AG04450 (cell line): ENCODE measurements at regions not wholly inside any gene's neighbourhood (a gene's known extent, or its start where the extent isn't known, plus 50 kb on each side); places are given as distances from the start of the nearest gene placed in this dataset.

Source experiments
- CTCF ChIA-PET: fragments of 300-600, 350-600 bp; formaldehyde crosslinking; extraction: SDS; loops from one replicate; lab custom pipeline; 2022; ENCODE audit warnings: antibody characterized with exemption, inconsistent platforms; lab: Charles Lee
- POLR2A ChIA-PET: fragments of 350-600 bp; formaldehyde crosslinking; extraction: SDS; loops from one replicate; lab custom pipeline; 2021; ENCODE audit warnings: antibody characterized with exemption, inconsistent platforms; lab: Yijun Ruan, JAX
- DNase-seq: peaks from one replicate; pipeline ENCODE4 v3.0.0-alpha.2; 2011; ENCODE audit warnings: low read depth, low spot score
- H3K27ac ChIP-seq: one replicate; pipeline ENCODE4 v1.5.1; 2012; ENCODE audit warnings: low read depth, low read length, control low read depth
- H3K27me3 ChIP-seq: one replicate; pipeline ENCODE4 v1.6.0; 2012; ENCODE audit warnings: low read length; ENCODE audit not compliant: control insufficient read depth, insufficient read depth
- H3K4me3 ChIP-seq: 2 replicates; pipeline ENCODE4 v1.5.1; 2011; ENCODE audit warnings: mild to moderate bottlenecking, low read depth, low read length, control low read depth
- H3K9me3 ChIP-seq: 2 replicates; pipeline ENCODE4 v1.5.1; 2012; ENCODE audit warnings: low read length; ENCODE audit not compliant: control insufficient read depth, insufficient read depth
- TF ChIP-seq, protein P1 (sequence below): IDR thresholded peaks from 2 replicates; pipeline ENCODE4 v1.5.1; 2011; ENCODE audit warnings: low read depth, low read length, control low read depth, inconsistent platforms

DNA sequence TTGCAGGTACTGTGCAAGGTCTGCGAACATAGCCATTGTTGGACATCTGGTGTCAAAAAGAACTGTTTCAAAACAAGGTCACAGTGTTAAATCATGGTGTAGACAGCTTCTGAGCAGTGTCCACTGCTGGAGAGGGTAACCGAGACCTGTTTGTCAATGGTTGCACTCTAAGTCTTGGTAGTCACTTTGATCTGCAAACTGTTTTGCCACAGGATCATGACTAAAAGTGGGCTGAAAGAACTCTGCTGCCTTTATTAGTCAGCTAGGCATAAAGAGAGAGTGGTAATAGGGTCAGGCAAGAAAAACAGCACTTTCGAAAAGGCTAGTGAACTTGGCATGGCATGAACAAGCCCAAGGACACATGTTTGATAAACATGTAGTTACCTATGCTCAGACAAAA, 552.3 kb upstream of the CITED2 start:
- Histone ChIP-seq H3K27me3 (no peaks in the 10 kb centered on the region), H3K27ac (no peak overlapping the region), H3K9me3 (no peaks in the 10 kb centered on the region), H3K4me3 (no peak overlapping the region)
- POLR2A ChIA-PET: interaction anchor here (2.9 kb wide), 1 partner anchor 552 kb away, joined by 16 read pairs; the partner anchor contains the start of gene CITED2
- TF ChIP-seq, protein P1, sequence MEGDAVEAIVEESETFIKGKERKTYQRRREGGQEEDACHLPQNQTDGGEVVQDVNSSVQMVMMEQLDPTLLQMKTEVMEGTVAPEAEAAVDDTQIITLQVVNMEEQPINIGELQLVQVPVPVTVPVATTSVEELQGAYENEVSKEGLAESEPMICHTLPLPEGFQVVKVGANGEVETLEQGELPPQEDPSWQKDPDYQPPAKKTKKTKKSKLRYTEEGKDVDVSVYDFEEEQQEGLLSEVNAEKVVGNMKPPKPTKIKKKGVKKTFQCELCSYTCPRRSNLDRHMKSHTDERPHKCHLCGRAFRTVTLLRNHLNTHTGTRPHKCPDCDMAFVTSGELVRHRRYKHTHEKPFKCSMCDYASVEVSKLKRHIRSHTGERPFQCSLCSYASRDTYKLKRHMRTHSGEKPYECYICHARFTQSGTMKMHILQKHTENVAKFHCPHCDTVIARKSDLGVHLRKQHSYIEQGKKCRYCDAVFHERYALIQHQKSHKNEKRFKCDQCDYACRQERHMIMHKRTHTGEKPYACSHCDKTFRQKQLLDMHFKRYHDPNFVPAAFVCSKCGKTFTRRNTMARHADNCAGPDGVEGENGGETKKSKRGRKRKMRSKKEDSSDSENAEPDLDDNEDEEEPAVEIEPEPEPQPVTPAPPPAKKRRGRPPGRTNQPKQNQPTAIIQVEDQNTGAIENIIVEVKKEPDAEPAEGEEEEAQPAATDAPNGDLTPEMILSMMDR: no peak
- CTCF ChIA-PET: no interaction called here
- DNase-seq: no peak

DNA sequence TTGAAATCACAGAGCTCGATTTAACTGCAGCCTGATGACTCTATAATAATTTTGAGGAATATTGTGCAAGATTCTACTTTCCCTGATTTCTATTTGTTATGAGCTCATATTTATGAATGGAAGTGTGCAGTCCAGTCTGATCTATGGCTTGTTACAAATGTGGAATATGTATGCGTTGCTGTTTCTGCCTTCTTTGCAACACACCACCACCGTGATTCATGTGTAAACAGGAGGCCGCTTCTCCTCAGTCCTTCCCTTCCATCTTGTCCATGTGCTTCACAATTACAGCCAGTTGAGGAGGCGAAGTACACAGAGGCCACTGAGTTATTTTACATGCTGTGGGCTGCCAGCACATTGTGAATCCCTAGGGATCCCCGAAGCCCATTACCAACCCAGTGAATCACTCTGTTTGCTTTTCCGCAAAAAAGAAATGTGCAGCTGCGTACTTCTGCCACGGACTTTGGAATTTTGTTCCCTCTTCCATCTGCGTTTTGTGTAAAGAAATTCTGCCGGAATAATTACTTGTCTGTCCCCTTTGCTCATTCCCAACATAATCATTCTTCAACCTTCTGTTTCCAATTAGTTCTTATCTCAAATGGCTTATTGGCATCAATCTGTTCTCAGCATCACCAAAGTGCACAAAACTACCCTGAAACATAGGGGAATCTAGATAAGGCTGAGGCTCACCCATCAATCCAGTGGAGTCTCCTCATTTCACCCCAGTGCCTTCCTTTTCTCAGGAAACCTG, 551.6 kb upstream of the CITED2 start:
- Histone ChIP-seq H3K4me3 (no peak overlapping the region), H3K27ac (peak overlapping the region; percentile 42), H3K9me3 (no peaks in the 10 kb centered on the region), H3K27me3 (no peaks in the 10 kb centered on the region)
- TF ChIP-seq, protein P1: no peak
- CTCF ChIA-PET: no interaction called here
- peak; percentile 32 for DNase-seq
- POLR2A ChIA-PET: interaction anchor here (1.1 to 2.9 kb wide), 2 partner anchors 13 to 552 kb away, joined by 8 to 16 read pairs; partner anchors contain the start of gene CITED2

DNA sequence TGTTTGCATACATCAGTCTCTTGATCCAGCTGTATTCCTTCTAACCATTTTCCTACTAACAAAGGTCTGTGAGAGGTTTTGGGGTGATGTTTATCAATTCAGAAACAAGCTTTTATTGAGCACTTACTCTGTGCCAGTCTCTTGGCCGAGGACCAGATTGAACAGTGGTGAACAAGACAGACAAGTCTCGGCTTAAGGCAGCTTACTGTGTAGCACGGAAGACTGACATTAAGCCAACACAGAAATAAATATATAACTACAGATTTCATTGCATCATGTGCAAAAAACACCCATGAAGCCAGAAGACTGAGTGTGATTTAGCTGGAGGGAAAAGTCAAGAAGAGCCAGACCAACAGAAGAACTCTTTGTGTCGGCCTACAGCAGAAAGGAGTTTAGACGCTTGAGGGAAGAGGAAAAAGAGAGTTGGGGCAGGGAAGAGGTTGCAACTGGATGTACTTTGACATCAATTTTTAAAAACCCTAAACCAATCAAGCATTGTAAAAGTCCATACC, 549.6 kb upstream of the CITED2 start:
- Histone ChIP-seq H3K27me3 (no peaks in the 10 kb centered on the region), H3K4me3 (no peak overlapping the region), H3K27ac (no peak overlapping the region), H3K9me3 (no peaks in the 10 kb centered on the region)
- no peak for DNase-seq
- TF ChIP-seq, protein P1: no peak
- POLR2A ChIA-PET: interaction anchor here (1.3 kb wide), 1 partner anchor 549 kb away, joined by 6 read pairs; the partner anchor contains the start of gene CITED2
- CTCF ChIA-PET: interaction anchor here (1.0 kb wide), 1 partner anchor 19 kb away, joined by 3 read pairs; no protein-coding TSS in a partner anchor

DNA sequence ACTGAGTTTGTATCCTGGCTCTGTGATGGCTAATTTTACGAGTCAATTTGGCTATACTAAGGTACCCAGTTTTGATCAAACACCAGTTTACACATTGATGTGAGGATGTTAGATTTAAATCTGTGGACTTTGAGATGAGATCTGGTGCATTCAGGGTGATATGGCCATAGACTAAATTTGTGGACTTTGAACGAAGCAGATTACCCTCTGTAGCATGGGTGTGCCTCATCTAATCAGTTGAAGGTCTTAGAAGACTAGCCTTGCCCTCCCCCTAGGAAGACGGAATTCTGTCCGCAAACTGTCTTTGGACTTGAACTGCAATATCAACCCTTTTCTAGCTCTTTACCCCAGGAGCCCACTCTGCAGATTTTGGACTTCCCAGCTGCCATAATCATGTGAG, 547.8 kb upstream of the CITED2 start:
- TF ChIP-seq, protein P1: no peak
- ChIA-PET CTCF (no interaction called here), POLR2A (no interaction called here)
- Histone ChIP-seq H3K27me3 (no peaks in the 10 kb centered on the region), H3K9me3 (no peaks in the 10 kb centered on the region), H3K4me3 (no peak overlapping the region), H3K27ac (no peak overlapping the region)
- DNase-seq: no peak

DNA sequence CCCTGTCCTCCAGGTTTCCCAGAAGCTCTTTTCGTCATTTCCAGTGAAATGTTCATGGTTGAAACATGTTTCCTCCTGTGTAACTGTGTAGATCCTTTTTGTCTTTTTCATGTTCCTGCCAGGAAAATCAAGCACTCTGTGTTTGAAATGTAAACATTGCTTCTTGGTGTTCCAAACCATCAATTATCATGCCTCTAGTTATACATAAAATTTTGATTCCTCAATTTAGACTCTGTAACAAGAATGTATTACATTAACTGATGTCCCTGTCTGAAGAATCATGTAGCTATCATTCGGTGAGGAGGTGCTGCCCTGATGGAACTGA, 546.3 kb upstream of the CITED2 start:
- ChIA-PET POLR2A (no interaction called here), CTCF (interaction anchor here (0.6 kb wide), 1 partner anchor 23 kb away, joined by 3 read pairs; no protein-coding TSS in a partner anchor)

More for the DNA sequence above, 546.3 kb upstream of the CITED2 start:
- Histone ChIP-seq H3K4me3 (no peak overlapping the region), H3K27ac (no peak overlapping the region), H3K9me3 (no peaks in the 10 kb centered on the region), H3K27me3 (no peaks in the 10 kb centered on the region)
- TF ChIP-seq, protein P1: no peak
- no peak for DNase-seq
